ENCODE measurements at regions not wholly inside any gene's neighbourhood (a gene's known extent, or its start where the extent isn't known, plus 50 kb on each side); places are given as distances from the start of the nearest gene placed in this dataset.

DNA sequence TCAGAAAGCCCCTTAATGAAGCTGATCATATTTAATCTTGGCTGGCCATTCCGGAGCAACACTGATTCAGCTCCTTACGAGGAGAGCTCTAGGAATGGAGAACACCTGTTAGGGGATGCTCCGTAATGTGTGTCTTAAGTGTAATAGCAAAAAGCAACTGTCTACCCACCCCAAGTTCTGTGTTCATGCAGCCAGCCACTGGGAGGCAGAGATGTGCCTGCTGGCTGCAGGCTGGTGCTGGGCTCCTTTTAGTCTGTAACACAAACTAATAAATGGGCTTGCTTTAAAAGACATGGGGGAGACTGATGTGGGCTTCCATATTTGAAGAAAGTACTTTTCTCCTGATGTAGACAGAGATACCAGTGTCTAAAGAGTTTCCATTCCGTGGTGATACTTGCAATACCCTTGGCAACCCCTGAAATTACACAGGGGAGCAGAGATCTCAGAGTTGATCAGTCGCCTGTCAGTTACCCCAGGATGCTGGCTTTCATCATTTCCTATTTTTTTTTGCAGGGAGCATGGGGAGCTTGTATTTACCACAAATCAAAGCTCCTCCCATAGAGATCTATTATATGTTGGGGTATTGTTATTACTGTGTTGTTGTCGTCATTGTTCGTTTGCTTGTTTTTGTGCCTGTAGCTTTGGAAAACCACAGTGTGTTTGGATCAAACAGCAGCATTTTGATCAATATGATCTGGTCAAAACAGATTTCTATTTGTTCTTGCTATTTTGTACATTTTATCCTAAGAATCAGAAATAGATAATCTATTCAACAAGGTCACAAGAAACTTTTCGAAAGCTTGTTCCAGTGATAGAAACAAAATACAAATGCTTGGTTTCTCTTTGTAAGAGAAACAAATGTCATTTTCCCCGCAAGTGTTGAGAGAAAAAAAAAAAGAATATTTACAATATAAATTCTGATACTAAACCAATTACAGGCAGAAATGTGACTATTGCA lies 65.8 kb downstream of the MTX3 start:
- POLR2A ChIA-PET, result no interaction called here
- Histone ChIP-seq H3K4me3 (replicated peaks in 1 of 3; ENCODE audit: insufficient read depth in 1 of 3, low read depth in 2 of 3, low read length in 3 of 3) (no peak overlapping the region), H3K79me2 (ENCODE audit: insufficient read depth, low read length) (no peaks in the 10 kb centered on the region), H3K4me1 (ENCODE audit: insufficient read depth, low read length) (no peaks in the 10 kb centered on the region), H3K4me2 (ENCODE audit: low read depth, low read length) (no peak overlapping the region), H4K20me1 (ENCODE audit: insufficient read depth, low read length) (no peaks in the 10 kb centered on the region), H3K36me3 (replicated peaks in 1 of 2; ENCODE audit: control insufficient read depth in 1 of 2, insufficient read depth in 2 of 2, low read length in 2 of 2) (no peaks in the 10 kb centered on the region), H3K27ac (ENCODE audit: extremely low read length, insufficient read depth, low read length) (no peak overlapping the region), H3K27me3 (ENCODE audit: control insufficient read depth in 1 of 2, insufficient read depth in 2 of 2, low read length in 2 of 2) (no peaks in the 10 kb centered on the region; a peak in 1 of 5 replicates), H3K9me3 (ENCODE audit: low read length) (no peaks in the 10 kb centered on the region), H3K9ac (ENCODE audit: insufficient read depth, low read depth, low read length) (no peak overlapping the region), H2AFZ (ENCODE audit: low read length) (no peak overlapping the region)
- DNase-seq (ENCODE audit: low spot score), result no peak
- peak; percentile 70 for ATAC-seq
- intact Hi-C loops (cut with micrococcal nuclease; ENCODE audit: unreplicated experiment) (loop anchor here (1.0 kb wide), 1 partner anchor 158 kb away; no protein-coding TSS in a partner anchor), in situ Hi-C loops (cut with HindIII; ENCODE audit: extremely low pct_ligation_motif_present, low pct_unique_long_range_greater_than_20kb) (no loop called here)
- 44% methylated on average over 9 of the region's 9 CpGs for WGBS (ENCODE audit: low lambda C conversion rate)
- no TSS peak for BruUV-seq (replicated peaks)
- FAIRE-seq, result no peak
- CTCF ChIA-PET (ENCODE audit: low intra/inter-chr PET ratio, low total read pairs), result interaction anchor here (2.0 kb wide), 1 partner anchor 158 kb away, joined by 10 read pairs; no protein-coding TSS in a partner anchor
- no peak for TF ChIP-seq NFIC (IDR thresholded peaks at IDR 0.05; ENCODE audit: low read length)
- no peak for TF ChIP-seq PLRG1 (conservative IDR thresholded peaks at IDR 0.05)
- no peak for TF ChIP-seq HNF4G (IDR thresholded peaks at IDR 0.05; ENCODE audit: borderline replicate concordance, low read depth, low read length)
- no peak for TF ChIP-seq HNF4G (CRISPR knock-in tag; IDR thresholded peaks at IDR 0.05; ENCODE audit: borderline replicate concordance, low read depth)
- no peak for TF ChIP-seq ZNF703 (CRISPR knock-in tag; IDR thresholded peaks at IDR 0.05; ENCODE audit: borderline replicate concordance)
- peak; percentile 12; the same call in 1 of the 2 replicates for TF ChIP-seq SMC3 (IDR thresholded peaks at IDR 0.05; ENCODE audit: low read length)
- TF ChIP-seq, protein P1, sequence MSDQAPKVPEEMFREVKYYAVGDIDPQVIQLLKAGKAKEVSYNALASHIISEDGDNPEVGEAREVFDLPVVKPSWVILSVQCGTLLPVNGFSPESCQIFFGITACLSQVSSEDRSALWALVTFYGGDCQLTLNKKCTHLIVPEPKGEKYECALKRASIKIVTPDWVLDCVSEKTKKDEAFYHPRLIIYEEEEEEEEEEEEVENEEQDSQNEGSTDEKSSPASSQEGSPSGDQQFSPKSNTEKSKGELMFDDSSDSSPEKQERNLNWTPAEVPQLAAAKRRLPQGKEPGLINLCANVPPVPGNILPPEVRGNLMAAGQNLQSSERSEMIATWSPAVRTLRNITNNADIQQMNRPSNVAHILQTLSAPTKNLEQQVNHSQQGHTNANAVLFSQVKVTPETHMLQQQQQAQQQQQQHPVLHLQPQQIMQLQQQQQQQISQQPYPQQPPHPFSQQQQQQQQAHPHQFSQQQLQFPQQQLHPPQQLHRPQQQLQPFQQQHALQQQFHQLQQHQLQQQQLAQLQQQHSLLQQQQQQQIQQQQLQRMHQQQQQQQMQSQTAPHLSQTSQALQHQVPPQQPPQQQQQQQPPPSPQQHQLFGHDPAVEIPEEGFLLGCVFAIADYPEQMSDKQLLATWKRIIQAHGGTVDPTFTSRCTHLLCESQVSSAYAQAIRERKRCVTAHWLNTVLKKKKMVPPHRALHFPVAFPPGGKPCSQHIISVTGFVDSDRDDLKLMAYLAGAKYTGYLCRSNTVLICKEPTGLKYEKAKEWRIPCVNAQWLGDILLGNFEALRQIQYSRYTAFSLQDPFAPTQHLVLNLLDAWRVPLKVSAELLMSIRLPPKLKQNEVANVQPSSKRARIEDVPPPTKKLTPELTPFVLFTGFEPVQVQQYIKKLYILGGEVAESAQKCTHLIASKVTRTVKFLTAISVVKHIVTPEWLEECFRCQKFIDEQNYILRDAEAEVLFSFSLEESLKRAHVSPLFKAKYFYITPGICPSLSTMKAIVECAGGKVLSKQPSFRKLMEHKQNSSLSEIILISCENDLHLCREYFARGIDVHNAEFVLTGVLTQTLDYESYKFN (CRISPR knock-in tag; conservative IDR thresholded peaks at IDR 0.05), result no peak
- TF ChIP-seq SOX13 (IDR thresholded peaks at IDR 0.05), result no peak
- TF ChIP-seq SOX13 (CRISPR knock-in tag; conservative IDR thresholded peaks at IDR 0.05 in 1 of 2, IDR thresholded peaks at IDR 0.05 in 1 of 2), result no peak
- TF ChIP-seq, protein P2, sequence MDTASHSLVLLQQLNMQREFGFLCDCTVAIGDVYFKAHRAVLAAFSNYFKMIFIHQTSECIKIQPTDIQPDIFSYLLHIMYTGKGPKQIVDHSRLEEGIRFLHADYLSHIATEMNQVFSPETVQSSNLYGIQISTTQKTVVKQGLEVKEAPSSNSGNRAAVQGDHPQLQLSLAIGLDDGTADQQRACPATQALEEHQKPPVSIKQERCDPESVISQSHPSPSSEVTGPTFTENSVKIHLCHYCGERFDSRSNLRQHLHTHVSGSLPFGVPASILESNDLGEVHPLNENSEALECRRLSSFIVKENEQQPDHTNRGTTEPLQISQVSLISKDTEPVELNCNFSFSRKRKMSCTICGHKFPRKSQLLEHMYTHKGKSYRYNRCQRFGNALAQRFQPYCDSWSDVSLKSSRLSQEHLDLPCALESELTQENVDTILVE (CRISPR knock-in tag; IDR thresholded peaks at IDR 0.05), result no peak
- TF ChIP-seq ZNF337 (CRISPR knock-in tag; IDR thresholded peaks at IDR 0.05; ENCODE audit: borderline replicate concordance, low read depth), result no peak
- no peak for TF ChIP-seq AKNA (CRISPR knock-in tag; IDR thresholded peaks at IDR 0.05; ENCODE audit: borderline replicate concordance)
